ENCODE measurements at regions not wholly inside any gene's neighbourhood (a gene's known extent, or its start where the extent isn't known, plus 50 kb on each side); places are given as distances from the start of the nearest gene placed in this dataset.

DNA sequence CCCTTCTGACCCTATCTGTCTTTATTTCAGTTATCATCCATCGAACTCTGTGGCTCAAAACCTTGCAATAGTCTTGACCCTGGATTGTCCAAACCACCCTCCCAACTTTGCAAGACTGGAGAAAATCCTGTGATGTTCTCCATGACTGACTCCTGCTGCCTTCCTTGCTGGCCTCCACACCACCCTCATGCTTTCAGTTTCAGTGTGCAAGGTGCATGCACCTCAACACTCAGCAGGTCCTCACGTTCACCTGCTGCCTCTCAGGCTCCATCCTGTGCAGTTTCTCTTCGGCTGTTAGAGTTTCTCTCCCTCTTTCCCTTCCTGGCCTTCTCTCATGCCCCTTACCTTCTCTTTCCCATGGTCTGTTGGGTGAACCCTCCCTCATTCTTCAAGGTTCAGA, 59.4 kb upstream of the ASIC2 start:
- DNase-seq, result no peak

DNA sequence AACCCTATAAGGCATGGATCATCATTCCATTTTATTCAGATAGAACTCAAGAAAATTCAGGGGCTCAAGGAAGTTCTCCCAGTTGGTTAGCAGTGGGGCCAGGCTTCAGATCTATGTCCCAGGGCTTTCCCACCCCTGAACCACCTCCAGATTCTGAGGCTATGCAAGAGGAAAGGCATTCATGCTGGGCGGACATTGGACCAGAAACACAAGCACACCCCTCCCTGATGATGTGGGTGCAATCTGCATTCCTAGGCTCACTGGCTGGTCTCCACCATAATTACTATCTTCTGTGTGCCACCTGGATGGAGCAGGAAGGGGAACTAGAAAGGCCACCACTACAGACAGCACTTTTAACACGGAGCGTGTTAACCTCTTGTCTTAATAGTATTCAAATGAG, 63.2 kb upstream of the ASIC2 start:
- no peak for DNase-seq

DNA sequence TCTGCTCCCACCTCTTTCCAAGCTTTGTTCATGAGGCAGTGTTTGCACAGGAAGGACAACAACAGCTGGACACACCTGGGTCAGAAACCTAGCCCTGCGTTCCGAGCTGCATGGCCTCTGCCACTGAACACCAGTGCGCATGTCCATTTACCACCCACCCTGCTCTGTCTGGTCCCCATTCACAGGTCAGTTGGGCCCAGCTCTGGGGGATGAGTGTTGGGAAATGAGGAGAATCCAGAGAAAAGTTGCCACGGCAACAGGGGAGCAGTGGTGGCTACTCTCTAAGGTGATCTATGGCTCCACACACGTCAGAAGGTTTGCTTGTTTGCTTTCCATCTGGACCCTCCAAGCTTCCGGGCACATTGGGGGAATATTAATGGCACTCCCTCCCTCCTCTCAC, 70.4 kb upstream of the ASIC2 start:
- no peak for DNase-seq

DNA sequence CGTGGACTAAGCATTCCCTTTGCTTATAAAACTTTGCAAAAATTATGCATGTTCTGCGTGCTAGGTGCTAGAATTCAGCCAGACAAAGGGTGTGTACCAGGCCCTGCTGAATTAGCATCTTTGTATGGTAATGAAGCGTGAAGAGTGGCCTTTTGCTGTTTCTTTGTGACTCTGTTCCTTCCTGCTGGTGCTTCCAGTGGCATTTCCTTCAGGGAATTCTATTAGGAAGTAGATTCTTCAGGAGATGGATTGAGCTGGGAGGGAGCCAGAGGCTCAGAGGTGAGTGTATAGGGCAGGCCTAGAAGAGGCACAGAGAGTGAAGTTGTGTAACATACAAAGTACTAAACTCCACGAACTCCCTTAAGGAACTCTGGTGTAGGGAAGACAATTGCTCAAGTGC, 73.9 kb upstream of the ASIC2 start:
- no peak for DNase-seq

DNA sequence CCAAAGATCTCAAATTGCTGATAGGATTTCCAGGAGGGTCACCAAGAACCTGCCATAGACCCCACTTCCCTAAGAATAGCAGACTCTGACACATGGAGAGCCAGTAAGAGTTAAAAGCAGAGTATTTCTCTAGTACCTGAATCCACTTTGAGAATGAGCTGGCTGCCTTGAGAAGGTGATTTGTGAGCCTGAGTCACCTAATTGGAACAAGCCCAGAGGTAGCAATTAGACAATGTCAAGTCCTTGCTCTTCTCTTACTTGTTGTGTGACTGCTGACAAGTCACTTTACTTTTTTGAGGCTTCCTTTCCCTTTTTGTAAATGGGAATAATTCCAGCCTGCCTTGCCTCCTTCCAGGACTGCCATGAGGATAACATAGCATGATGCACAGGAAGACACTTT, 76.1 kb upstream of the ASIC2 start:
- DNase-seq, result no peak

DNA sequence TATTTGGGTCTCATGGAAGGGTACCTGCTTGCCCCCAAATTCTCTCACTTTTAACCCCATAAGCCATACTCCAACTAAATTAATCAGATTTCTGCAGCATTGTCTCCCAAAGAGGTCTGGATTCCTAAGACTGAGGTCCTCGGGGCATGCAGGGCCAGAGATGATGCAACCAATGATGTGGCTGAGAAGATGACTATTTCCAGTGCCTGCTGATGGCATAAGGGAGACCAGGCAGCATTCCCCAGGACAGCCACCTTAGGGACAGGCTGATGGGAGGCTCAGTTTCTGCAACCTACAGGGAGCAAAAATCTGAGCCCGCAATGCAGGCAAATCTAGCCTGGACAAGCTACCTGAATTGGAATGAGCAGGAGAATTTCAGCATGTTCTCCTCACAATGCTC, 76.8 kb upstream of the ASIC2 start:
- DNase-seq, result no peak

DNA sequence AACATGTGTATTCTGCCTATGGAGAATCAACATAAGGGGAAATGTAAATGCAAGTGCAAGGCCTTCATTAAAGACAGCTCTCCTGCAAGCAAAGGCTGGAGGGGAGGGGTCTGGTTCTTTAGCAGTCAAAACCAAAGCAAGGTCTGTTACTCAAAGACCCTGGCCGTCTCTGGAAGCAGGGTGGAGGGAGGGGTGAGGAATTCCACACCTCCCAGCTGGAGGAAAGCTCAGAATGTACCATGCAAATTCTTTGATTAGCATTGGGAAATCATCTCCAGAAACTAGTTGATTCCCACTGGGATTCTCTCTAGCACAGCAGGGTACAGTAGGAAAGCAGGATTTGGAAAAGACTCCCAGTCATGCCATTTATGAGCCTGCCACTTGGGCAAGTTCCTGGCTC, 77.3 kb upstream of the ASIC2 start:
- DNase-seq, result no peak

DNA sequence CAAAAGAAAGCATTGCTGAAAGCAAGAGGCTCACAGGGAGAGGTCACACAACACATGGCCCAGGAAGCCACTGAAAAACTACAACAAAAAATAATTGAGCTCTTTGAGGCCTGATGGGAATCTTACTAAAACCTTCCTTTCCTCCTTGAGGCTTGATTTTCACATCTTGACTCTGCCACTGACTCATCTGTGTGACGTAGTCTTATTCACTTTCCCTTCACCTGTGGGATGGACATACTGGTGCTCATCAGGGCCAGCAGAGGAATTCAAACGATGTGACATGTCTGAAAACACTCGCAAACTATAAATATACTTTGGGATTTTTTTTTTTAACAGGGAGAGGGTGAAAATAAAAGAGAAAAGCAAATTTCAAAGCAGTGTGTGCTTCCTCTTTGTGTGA, 78.3 kb upstream of the ASIC2 start:
- DNase-seq, result no peak

DNA sequence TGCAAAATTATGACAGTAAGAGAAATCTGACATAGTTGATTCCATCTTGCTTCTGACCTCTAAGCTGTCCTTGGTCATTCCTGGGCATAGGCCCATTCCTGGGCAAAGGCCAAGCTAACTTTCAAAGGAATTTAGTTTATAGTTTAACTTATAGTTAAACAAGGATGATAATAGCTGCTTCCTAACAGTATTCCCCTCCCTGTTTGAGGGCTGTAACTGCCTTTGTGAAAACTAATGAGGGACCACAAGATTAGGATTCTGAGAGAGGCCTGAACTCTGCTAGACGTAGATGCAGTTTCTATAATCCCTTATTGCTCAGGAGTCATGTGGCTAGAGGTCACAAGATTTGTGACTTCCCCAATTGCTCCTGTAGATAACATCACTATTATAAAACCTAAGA, 80.2 kb upstream of the ASIC2 start:
- no peak for DNase-seq

DNA sequence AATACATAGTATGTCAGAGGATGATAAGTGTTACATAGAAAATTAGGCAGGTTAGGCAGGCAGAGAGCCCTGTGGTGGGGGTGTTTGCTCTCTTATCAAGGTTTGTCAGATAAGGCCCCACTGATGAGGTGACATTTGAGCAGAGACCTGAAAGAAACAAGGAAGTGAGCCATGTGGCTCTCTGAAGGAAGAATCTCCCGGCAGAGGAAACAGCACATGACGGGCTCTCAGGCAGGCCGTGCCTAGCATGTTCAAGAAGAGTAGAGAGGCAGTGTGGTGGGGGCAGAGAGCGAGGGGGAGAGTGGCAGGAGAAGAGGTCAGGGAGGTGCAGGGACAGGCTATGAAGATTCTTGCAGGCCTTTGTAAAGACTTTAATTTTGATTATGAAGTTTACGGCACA, 82.0 kb upstream of the ASIC2 start:
- DNase-seq, result no peak

DNA sequence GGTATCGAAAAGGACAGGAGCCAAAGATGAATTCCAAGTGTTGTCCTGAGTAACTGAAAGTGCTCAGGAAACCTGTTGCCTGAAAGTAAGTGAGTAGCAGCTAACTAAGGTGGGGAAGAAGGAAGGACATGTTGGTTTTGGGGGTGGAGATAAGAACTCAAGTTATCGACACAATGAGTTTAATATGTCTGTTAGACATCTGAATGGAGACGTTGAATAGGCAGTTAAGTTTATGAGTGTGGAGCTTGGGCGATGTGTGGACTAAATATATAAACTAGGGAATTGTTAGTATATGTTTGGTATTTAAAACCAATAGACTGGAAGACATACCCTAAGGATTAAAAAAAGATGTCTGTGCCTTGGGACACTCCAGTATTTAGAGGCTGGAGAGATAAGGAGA, 82.7 kb upstream of the ASIC2 start:
- DNase-seq, result no peak

DNA sequence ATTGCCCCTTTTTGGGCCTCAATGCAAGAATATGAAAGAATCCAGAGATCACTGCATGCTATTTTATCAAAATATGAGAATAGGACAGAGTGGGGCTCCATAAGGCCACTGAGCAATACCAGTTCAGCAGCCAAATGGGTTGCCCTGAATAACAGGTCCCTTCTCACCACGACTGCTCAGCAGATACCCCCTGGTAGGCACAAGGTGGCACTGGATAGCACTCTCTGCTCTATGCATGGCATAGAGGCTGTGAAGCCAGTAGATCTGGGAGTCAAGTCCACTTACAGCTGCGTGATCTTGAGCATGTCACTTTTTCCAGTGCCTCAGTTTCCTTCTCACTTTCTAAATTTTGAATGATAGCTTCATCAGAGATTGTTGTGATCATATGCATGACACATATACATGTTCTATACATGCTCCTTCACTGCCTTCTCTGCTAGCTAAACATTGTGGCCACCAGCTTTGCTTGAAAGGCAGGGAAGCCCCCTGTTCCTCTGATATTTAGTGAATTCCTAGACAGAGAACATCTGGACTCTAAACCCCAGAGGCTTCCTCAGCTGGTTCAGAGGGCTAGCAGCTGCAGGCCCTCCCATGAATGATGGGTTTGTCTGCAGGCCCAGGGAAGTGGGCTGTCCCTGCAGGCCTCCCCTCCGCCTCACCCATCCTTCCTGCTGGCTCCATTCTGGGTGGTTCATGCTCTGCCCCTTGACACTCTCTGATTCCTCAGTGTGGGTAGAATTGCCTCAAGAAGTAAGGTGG, 84.9 kb upstream of the ASIC2 start:
- DNase-seq, result no peak

DNA sequence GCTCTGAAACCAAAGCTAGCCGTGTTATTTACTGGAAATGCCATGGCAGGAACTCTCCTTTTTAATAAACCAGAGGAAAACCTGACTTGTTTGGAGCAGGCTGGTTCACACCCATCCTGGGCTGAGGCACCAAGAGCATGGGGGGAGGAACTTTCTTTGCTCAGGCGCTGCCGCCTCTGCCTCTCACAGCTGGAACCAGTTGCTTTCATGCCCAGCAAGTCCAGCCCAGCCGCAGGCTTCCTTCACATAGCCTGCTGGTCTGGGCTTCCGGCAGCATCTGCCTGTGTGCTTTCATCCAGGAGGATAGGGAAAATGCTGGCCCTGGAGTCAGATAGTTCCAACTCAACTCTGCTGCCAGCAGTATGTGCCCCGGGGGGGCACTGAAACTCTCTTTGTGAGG, 88.1 kb upstream of the ASIC2 start:
- no peak for DNase-seq

DNA sequence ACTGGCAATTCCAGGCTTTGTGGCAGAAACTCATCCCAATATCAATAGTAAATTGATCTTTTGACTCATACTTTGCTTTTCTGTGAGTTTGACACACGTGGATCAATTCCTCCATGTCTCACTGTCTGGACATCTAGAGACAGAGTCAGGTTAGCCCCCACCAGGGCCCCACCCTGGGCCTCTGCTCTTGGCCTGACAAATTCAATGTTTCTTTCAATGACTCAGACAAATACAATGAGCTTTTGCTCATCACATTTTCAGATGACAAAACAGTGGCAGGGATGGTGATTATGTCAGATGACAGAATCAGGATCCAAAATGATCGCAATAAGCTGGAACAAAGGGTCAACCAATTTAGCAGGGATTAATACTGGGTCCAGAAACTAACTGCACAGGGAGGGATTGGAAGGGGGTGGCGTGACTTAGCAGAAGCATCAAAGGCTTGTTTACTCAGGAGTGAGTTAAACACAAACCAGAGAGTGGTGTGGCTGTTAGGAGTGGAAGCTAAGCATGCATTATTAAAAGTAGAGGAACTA, 90.5 kb upstream of the ASIC2 start:
- DNase-seq, result no peak

DNA sequence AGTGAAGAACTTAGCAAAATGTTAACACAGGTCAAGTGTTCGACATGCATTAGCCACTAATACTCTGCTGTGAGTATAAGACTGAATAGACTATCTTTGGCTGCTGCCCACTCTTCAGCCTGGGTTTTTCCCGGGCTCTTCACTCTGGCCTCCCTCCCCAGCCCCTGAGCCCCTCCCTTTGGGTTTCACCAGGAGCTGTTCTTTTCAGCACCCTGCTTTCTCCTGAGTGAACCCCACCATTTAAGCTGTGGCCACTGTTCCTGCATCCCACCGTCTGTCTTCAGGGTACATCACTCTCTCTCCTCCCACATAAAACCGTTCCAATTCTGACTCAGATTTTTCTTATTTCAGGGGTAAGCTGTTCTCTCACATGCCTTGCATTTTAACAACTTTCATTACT, 92.0 kb upstream of the ASIC2 start:
- no peak for DNase-seq

DNA sequence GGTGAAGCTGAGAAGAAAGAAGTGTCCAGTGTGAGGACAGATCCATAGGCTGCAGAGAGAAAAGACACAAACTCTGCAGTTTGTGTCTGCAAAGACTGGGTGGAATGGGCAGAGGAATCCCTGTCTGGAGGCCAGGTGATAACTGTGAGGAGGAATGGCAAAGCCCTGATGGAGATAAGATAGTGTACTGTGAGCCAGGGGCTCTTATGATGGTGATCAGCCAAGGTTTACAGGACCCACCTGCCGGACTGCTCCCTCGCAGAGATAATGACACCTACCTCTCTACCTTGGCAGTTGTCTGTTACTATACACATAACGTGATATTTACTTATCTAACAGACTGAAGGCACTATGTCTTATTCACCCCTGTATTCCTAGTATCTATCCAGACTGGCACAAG, 92.6 kb upstream of the ASIC2 start:
- DNase-seq, result no peak

DNA sequence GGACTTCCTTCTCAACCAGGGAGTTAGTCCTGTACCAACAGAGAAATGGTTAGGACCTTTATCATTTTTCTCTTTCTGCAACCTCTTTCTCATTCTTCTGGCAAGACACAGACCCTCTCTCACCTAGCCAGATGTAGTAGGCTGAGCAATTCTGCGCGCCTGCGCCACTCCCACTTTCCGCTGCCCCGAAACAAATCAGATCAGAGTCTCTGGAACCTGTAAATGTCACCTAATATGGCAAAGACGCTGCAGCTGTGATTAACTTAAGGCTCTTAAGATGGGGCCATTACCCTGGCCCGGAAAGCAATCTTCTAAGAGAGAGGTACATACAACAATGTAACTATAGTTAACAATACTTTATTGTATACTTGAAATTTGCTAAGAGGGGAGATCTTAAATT, 94.3 kb upstream of the ASIC2 start:
- no peak for DNase-seq

DNA sequence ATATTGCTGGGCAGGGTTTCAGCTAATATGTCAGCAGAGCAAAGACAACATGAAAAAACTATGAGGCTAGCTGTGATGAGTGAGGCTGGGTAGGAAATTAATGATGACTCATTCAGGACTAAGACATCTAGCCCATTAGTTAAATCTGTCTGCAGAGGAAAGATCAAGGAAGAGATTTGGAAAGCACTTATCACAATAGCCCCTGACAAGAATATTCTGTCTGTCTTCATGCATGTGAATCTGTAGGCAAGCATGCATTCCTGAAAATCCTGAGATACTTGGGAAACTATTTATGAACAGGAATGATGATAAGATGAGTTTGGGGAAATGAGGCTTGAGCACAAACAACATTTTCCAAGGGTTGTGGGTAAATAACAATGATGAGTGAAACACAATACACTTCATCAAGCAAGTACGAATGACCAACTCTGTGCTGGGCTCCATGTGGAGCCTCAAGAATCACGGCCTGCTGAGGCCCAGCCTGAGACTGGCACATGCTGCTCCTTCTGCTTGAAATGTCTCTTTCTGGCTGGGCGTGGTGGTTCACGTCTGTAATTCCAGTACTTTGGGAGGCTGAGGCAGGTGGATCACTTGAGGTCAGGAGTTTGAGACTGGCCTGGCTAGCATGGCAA, 96.5 kb upstream of the ASIC2 start:
- DNase-seq, result no peak

DNA sequence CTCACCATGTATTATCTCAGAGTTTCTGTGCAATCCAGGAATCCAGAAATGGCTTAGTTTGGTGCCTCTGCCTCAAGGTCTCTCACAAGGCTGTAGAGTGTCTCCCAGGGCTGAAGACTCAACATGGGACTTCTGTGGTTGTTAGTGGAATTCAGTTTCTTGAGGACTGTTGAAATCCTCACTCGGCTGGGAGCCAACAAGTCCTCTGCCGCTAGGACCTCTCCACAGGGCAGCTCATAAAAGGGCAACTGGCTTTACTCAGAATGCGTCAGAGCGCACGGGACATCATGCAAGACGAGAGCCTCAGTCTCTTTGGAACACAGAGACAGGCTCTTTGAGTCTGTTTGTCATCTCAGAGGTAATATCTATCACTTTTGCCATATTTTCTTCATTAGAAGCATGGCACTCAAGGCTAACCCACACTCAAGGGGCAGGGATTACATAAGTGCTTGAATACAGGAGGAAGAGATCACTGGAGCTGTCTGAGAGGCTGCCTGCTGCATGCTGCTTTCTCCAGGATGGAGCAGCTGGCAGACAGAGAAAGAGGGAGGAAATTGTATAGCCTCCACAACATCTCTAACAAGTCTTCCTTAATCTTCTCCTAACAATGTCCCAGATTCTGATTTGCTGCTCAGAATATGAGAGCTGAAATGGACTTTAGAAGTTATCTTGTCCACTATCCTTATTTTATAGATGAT, 97.5 kb upstream of the ASIC2 start:
- DNase-seq, result no peak

DNA sequence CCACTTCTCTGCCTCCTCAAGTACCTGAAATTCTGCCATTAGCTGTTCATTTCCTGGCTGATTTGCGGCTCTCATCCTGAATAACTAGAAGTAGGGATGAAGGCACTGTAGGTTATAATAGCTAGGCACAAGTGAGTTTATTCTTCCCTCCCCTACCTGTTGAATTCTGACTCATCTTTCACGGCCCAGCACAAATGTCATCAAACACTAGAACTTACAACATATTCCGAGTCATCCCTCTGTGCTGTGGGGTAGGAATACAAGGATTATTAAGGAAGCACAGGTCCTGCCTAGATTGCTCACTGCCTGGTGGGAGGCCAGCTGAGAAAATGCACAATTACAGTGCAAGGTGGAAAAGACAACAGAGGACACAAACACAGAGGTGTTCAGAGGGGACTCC, 103.7 kb upstream of the ASIC2 start:
- DNase-seq, result no peak

DNA sequence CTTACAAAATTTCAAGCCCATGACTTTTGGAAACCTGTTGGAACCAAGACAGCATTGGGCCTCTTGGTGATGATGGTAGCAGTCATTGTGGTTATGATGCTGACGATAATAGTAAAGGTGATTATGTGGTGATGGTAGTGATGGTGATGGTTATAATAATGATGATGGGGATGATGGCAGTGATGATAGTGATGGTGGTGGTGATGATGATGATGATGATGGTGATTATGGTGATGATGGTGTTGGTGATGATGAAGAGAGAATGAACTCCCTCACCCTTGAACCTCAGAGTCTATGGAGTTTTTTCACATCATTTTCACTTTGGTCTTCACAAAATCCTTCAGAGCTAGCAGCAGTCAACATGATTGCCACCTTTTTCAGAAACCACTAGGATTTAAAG, 105.3 kb upstream of the ASIC2 start:
- DNase-seq, result no peak

DNA sequence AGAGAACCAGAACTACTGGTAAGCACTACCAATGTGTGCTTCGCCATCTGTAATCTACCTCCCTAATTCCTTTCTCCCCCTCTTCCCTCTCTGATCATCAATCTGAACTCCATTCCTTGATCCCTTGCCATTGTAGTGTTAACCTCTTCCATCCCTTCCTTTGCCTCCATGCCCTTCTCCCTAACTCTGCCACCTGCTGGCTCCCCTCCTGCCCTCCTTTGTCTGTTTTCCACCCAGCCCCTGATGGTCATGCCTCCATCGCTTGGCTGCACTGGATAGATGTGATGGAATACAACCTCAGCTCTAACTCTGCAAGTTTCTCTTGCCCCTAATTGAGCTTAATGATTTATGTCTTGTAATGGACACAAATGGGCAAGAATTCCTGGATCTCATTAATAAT, 108.2 kb upstream of the ASIC2 start:
- DNase-seq, result no peak

DNA sequence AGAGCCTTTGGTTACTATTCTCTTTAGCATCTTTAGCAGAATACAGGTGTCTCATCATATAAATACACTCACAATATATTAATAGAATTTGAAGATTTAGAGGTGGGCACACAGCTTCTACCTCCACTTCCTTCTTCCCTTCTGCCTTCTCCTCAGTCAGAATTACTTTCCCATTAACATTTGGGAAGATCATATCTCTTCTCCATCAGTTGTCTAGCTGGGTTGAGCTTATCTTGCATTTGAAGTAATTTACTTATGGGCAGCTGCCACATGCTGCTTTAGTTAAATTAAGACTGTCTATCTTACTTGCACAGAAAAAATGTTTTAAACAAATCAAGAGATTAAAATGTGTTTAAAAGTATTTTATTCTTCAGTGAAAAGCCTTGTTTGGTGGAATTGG, 110.1 kb upstream of the ASIC2 start:
- DNase-seq, result no peak

Data from CD4-positive, alpha-beta T cell treated with Interleukin-6 for 4 hours (primary cell).